Tibial nerve (tissue), 4 donors: ENCODE measurements at regions not wholly inside any gene's neighbourhood (a gene's known extent, or its start where the extent isn't known, plus 50 kb on each side); places are given as distances from the start of the nearest gene placed in this dataset.

Experiments used
- EP300 ChIP-seq, 2 donors: sonication (generic); formaldehyde crosslinking; IDR thresholded peaks; one replicate each; pipeline ENCODE4 v1.6.1; 2017; ENCODE audit warnings: antibody characterized with exemption in 2 of 2, mild to moderate bottlenecking in 1 of 2
- POLR2A ChIP-seq, 2 donors: fragments of 450-650 bp; IDR thresholded peaks; one replicate each; pipeline ENCODE4 v1.6.1; 2017; ENCODE audit warnings: antibody characterized with exemption in 2 of 2, mild to moderate bottlenecking in 2 of 2, moderate library complexity in 2 of 2
- TF ChIP-seq, protein P1 (sequence below), 5 experiments: fragments of 200-600 bp in 3 of 5; fragments of 450-650 bp in 2 of 5; sonication (generic) in 3 of 5; IDR thresholded peaks; one replicate each; pipeline ENCODE4 v1.5.1; 2016 to 2019; ENCODE audit warnings: antibody characterized with exemption in 5 of 5, mild to moderate bottlenecking in 3 of 5, moderate library complexity in 2 of 5

DNA sequence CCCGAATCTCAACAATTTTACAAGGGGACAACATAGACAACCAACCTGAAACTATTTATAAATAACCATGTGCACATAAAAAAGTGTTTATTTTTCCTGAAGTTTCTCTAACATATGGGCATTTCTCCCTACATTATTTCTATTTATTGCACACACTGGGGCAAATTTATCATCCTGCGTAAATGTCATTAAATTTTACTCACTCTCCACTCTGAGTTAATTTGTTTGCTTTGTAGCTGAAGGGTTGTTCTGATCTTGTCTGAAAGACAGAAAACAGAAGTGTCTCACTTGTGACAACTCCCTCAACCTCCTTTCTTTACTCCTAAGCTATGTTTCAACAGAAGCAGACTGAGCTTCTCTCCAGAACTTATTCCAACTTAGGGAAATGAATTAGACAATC lies 194.2 kb downstream of the HIPK3 start:
- TF ChIP-seq, protein P1, sequence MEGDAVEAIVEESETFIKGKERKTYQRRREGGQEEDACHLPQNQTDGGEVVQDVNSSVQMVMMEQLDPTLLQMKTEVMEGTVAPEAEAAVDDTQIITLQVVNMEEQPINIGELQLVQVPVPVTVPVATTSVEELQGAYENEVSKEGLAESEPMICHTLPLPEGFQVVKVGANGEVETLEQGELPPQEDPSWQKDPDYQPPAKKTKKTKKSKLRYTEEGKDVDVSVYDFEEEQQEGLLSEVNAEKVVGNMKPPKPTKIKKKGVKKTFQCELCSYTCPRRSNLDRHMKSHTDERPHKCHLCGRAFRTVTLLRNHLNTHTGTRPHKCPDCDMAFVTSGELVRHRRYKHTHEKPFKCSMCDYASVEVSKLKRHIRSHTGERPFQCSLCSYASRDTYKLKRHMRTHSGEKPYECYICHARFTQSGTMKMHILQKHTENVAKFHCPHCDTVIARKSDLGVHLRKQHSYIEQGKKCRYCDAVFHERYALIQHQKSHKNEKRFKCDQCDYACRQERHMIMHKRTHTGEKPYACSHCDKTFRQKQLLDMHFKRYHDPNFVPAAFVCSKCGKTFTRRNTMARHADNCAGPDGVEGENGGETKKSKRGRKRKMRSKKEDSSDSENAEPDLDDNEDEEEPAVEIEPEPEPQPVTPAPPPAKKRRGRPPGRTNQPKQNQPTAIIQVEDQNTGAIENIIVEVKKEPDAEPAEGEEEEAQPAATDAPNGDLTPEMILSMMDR (IDR thresholded peaks at IDR 0.05), result no peak
- TF ChIP-seq POLR2A (IDR thresholded peaks at IDR 0.05), result no peak
- TF ChIP-seq EP300 (IDR thresholded peaks at IDR 0.05), result no peak
